Stimulated activated naive CD8-positive, alpha-beta T cell treated with anti-CD3 and anti-CD28 coated beads, Interleukin-15, Interleukin-2, amounts not matched to agents 100 ng/mL and 50 ng/mL, for 24 hours (primary cell): ENCODE measurements at regions not wholly inside any gene's neighbourhood (a gene's known extent, or its start where the extent isn't known, plus 50 kb on each side); places are given as distances from the start of the nearest gene placed in this dataset.

Source experiments
- H3K27ac Mint-ChIP-seq: one replicate; pipeline ENCODE4 v1.8.0; 2021; ENCODE audit warnings: mild to moderate bottlenecking, mixed read lengths
- H3K27me3 Mint-ChIP-seq: one replicate; pipeline ENCODE4 v1.8.0; 2021; ENCODE audit warnings: mixed read lengths
- H3K36me3 Mint-ChIP-seq: one replicate; pipeline ENCODE4 v1.8.0; 2021; ENCODE audit warnings: low read depth, mixed read lengths
- H3K4me1 Mint-ChIP-seq: one replicate; pipeline ENCODE4 v1.8.0; 2021; ENCODE audit warnings: low read depth, mixed read lengths
- H3K4me3 Mint-ChIP-seq: one replicate; pipeline ENCODE4 v1.8.0; 2021; ENCODE audit warnings: mild to moderate bottlenecking, mixed read lengths
- H3K9me3 Mint-ChIP-seq: one replicate; pipeline ENCODE4 v1.8.0; 2021; ENCODE audit warnings: mixed read lengths

- peaks cover 10% of the 10 kb centered on the region for H3K27me3 Mint-ChIP-seq
- no peak overlapping the region for H3K27ac Mint-ChIP-seq
- no peaks in the 10 kb centered on the region for H3K4me1 Mint-ChIP-seq
- H3K9me3 Mint-ChIP-seq = peaks cover 4% of the 10 kb centered on the region
- H3K4me3 Mint-ChIP-seq = no peak overlapping the region
- H3K36me3 Mint-ChIP-seq = no peaks in the 10 kb centered on the region
Observed at GRCh38 chr9:80009204-80009603, 437.4 kb downstream of the TLE4 start.

DNA sequence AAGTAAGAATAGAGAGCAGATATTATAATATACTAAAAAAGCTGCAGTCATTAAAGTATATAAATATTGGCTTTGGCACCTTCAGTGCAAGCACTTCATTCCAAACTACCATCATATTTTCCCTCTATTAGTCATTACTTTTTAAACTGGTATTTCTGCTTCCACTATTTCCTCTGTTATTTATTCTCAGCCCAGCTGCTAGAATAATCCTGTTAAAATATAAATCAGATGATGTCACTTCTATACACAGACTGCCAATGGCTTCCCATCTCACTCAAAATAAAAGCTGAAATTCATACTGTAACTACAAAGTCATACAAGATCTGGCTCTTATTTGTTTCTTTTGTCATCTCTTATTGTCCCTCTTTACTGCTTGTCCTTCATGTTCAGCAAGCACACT is 432.9 kb downstream of the TLE4 start:
- Mint-ChIP-seq H3K27ac (no peak overlapping the region), H3K4me3 (no peak overlapping the region), H3K27me3 (peaks cover 6% of the 10 kb centered on the region), H3K4me1 (no peaks in the 10 kb centered on the region), H3K9me3 (no peaks in the 10 kb centered on the region), H3K36me3 (no peaks in the 10 kb centered on the region)

DNA sequence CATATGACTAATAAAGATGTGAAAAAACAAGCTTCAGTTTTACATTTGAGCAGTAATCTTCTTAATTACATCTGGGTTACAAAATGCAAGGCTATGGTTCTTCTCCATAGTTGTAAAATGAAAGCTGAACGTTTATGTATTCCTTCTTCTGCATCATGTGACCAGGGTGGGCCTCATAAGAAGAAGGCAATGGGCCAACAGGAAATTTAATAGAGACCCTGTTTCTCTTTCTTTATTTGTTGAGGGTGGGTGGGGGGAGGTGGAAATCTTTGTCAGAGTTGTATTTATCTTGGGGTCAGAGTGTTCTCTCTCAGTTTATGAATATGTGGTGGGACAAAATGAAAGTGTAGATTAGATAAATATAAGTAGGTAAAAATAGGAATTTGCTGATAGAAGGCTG is 418.8 kb downstream of the TLE4 start:
- Mint-ChIP-seq H3K36me3 (no peaks in the 10 kb centered on the region), H3K9me3 (no peaks in the 10 kb centered on the region), H3K4me1 (no peaks in the 10 kb centered on the region), H3K4me3 (no peak overlapping the region), H3K27me3 (no peaks in the 10 kb centered on the region), H3K27ac (no peak overlapping the region)

- H3K9me3 Mint-ChIP-seq = no peaks in the 10 kb centered on the region
- H3K4me3 Mint-ChIP-seq = no peak overlapping the region
- H3K27ac Mint-ChIP-seq = no peak overlapping the region
- H3K4me1 Mint-ChIP-seq = no peaks in the 10 kb centered on the region
- H3K27me3 Mint-ChIP-seq = no peaks in the 10 kb centered on the region
- H3K36me3 Mint-ChIP-seq = no peaks in the 10 kb centered on the region
Observed at GRCh38 chr9:79989079-79989478, 417.3 kb downstream of the TLE4 start.

DNA sequence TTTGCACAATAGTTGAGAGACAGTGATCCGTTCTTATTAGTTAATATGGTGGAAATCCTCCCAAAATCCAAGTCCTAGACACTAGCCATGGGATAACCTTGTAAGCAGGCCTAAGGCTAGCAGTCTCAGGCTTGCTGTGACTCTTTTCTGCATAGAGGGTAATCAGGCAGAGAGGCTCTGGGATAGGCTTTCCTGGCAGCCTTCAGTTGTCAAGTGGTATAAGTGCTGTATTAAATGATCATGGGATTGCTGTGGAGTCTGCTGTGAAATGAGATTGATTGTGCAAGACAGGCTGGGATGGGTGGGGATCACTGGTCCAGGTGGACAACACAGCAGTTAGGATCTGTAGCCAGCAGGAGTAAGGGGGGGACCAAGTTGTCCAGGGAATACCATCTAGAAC is 416.4 kb downstream of the TLE4 start:
- H3K27ac Mint-ChIP-seq = no peak overlapping the region
- no peaks in the 10 kb centered on the region for H3K9me3 Mint-ChIP-seq
- H3K36me3 Mint-ChIP-seq = no peaks in the 10 kb centered on the region
- H3K4me1 Mint-ChIP-seq = no peaks in the 10 kb centered on the region
- H3K27me3 Mint-ChIP-seq = no peaks in the 10 kb centered on the region
- H3K4me3 Mint-ChIP-seq = no peak overlapping the region

GRCh38 chr9:79986437-79986836 is 414.7 kb downstream of the TLE4 start:
- Mint-ChIP-seq H3K27me3 (peaks cover 6% of the 10 kb centered on the region), H3K9me3 (no peaks in the 10 kb centered on the region), H3K4me1 (no peaks in the 10 kb centered on the region), H3K4me3 (no peak overlapping the region), H3K36me3 (no peaks in the 10 kb centered on the region), H3K27ac (no peak overlapping the region)

DNA sequence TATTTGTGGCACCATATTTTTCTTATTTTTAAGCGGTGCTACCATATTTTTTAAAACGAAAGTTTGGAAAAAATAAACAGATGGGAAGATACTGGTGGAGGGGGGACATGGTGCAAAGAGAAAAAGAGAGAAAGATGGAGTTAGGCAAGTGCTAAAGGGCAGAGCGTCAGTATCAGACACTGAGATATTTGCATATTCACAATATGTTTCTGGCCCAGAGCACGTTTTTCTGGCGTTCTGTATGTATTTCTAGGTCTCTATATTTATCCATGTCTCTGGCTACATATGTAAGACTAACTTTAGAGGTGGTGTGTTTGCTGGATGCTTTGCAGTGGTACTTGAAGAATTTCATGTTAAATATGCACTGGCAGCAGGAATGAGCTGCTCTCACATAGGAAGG is 414.0 kb downstream of the TLE4 start:
- Mint-ChIP-seq H3K27ac (no peak overlapping the region), H3K4me3 (no peak overlapping the region), H3K27me3 (peaks cover 10% of the 10 kb centered on the region), H3K9me3 (no peaks in the 10 kb centered on the region), H3K36me3 (no peaks in the 10 kb centered on the region), H3K4me1 (no peaks in the 10 kb centered on the region)

DNA sequence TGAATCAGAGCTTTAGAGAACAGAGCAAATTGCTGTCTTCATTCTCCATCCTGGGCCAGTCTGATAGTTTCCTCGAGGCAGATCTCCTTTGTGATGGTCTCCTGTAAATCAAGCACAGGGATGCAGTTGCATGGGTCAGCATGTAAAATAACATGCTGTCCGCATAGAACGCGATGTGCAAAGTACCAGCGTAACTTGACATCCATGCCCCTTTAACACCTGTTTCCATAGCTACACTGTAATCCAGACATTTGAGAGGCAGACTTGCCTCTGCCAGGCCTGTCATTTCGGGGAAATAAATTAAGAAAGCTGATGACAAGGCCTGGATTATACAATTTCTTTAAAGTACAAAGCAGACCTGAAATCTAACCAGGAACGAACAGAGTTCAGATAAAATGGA is 413.5 kb downstream of the TLE4 start:
- no peaks in the 10 kb centered on the region for H3K4me1 Mint-ChIP-seq
- H3K36me3 Mint-ChIP-seq = no peaks in the 10 kb centered on the region
- H3K27ac Mint-ChIP-seq = no peak overlapping the region
- H3K9me3 Mint-ChIP-seq = no peaks in the 10 kb centered on the region
- no peak overlapping the region for H3K4me3 Mint-ChIP-seq
- peaks cover 10% of the 10 kb centered on the region for H3K27me3 Mint-ChIP-seq

DNA sequence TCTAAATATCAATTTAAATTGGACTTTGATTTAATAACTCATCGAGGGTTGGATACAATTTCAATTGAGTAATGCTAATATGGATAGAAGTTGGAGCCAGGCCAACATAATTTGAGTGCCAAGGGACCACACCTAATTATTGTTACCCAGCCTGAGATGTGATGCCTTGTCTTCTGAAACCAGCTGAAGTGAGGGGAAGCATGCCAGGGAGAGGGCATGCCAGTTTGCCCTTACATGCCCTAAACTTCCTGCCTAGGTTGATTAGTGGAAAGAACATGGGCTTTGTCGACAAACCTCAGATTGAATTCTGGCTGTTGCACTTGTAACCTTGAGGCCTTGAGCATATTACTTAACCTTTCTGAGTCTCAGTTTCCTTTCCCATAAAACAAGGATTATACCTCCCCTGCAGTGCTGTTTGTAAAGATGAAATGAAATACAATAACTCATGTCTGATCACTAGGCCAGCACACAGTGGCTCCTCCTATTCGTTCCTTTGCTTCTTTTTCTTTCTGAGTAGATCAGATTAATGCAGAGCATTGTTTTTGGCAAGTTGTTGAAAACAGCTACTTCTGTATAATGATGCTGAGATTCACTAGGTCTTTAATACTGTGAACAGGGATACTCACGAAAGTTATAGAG is 412.8 kb downstream of the TLE4 start:
- H3K36me3 Mint-ChIP-seq = no peaks in the 10 kb centered on the region
- H3K4me3 Mint-ChIP-seq = no peak overlapping the region
- H3K9me3 Mint-ChIP-seq = no peaks in the 10 kb centered on the region
- peaks cover 10% of the 10 kb centered on the region for H3K27me3 Mint-ChIP-seq
- no peaks in the 10 kb centered on the region for H3K4me1 Mint-ChIP-seq
- H3K27ac Mint-ChIP-seq = no peak overlapping the region

- Mint-ChIP-seq H3K4me3 (no peak overlapping the region), H3K27me3 (peaks cover 15% of the 10 kb centered on the region), H3K36me3 (no peaks in the 10 kb centered on the region), H3K27ac (no peak overlapping the region), H3K9me3 (no peaks in the 10 kb centered on the region), H3K4me1 (no peaks in the 10 kb centered on the region)
Observed at GRCh38 chr9:79980432-79980831, 408.7 kb downstream of the TLE4 start.

GRCh38 chr9:79977510-79978197 is 405.9 kb downstream of the TLE4 start:
- H3K36me3 Mint-ChIP-seq = no peaks in the 10 kb centered on the region
- H3K4me3 Mint-ChIP-seq = no peak overlapping the region
- no peak overlapping the region for H3K27ac Mint-ChIP-seq
- no peaks in the 10 kb centered on the region for H3K9me3 Mint-ChIP-seq
- no peaks in the 10 kb centered on the region for H3K4me1 Mint-ChIP-seq
- H3K27me3 Mint-ChIP-seq = peaks cover 14% of the 10 kb centered on the region

- Mint-ChIP-seq H3K9me3 (no peaks in the 10 kb centered on the region), H3K27me3 (peaks cover 11% of the 10 kb centered on the region), H3K27ac (no peak overlapping the region), H3K4me3 (no peak overlapping the region), H3K36me3 (no peaks in the 10 kb centered on the region), H3K4me1 (no peaks in the 10 kb centered on the region)
Observed at GRCh38 chr9:79977074-79977435, 405.3 kb downstream of the TLE4 start.

GRCh38 chr9:79976257-79977073 is 404.7 kb downstream of the TLE4 start:
- no peaks in the 10 kb centered on the region for H3K4me1 Mint-ChIP-seq
- no peak overlapping the region for H3K27ac Mint-ChIP-seq
- H3K36me3 Mint-ChIP-seq = no peaks in the 10 kb centered on the region
- H3K27me3 Mint-ChIP-seq = peaks cover 14% of the 10 kb centered on the region
- H3K9me3 Mint-ChIP-seq = no peaks in the 10 kb centered on the region
- no peak overlapping the region for H3K4me3 Mint-ChIP-seq

DNA sequence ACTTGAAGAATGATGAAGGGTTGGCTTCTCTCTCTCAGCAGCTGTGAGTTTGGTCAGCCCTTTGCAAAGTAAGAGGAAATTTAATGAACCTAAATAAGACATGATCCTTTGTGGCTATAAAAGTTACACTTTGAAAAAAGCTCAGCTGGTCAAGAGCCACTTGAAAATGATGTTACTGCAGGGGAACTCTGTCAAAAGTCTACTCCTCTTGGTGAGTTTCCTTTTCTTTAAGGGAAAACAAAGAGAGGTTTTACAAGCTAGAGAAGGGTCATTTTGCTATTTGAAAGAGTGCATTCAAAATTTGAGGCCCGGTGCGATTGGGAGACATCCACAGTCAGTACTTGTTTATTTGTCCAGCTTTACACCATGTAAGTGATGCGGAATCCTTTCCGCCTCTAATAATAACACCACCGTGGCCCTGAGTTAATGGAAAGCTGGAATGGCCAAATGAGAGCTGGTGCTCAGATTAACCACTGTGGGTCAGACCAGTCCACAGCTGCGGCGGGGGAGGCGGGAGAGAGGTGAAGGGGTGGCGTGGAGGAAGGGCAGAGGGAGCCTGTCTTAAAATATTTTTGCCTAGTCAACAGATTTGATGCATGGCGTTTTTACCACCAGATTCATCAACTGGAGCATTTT is 404.0 kb downstream of the TLE4 start:
- H3K27ac Mint-ChIP-seq = no peak overlapping the region
- no peaks in the 10 kb centered on the region for H3K4me1 Mint-ChIP-seq
- H3K36me3 Mint-ChIP-seq = no peaks in the 10 kb centered on the region
- no peaks in the 10 kb centered on the region for H3K9me3 Mint-ChIP-seq
- H3K4me3 Mint-ChIP-seq = no peak overlapping the region
- peaks cover 10% of the 10 kb centered on the region for H3K27me3 Mint-ChIP-seq

DNA sequence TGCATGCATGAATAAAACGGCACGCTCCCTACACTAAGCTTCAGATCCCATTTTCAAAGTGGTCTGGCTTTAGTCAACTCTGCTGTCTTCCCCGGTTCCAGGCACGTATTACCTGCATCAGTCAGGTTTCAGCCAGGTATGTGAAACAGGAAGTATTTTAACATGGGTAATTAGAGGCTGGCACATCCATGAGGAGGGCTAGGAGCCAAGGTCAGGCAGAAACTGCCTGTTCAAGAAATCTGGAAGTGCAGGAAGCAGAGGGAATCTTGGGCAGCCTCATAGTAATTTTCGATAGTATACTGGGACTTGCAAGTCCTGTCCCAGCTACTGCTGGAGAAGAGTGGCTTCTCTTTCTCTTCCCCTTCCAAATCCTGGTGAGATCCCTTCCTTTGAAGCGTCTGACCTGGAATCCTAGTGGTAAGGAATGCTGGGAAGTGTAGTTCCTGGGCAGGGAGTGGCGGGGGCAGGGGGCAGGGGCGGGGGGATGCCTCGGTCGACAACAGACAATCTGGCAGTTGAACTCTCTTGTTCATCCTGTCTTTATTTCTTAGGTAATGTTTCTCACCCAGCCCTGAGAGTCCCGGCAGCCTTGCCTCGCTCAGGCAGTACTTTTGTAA is 403.1 kb downstream of the TLE4 start:
- Mint-ChIP-seq H3K27ac (no peak overlapping the region), H3K27me3 (peaks cover 10% of the 10 kb centered on the region), H3K4me3 (no peak overlapping the region), H3K36me3 (no peaks in the 10 kb centered on the region), H3K9me3 (no peaks in the 10 kb centered on the region), H3K4me1 (no peaks in the 10 kb centered on the region)
